CD4-positive, alpha-beta T cell treated with Interleukin-15 for 4 hours (primary cell): ENCODE measurements at regions not wholly inside any gene's neighbourhood (a gene's known extent, or its start where the extent isn't known, plus 50 kb on each side); places are given as distances from the start of the nearest gene placed in this dataset.

Experiments used
- DNase-seq: peaks from one replicate; pipeline ENCODE4 v3.0.0-alpha.2; 2020; ENCODE audit warnings: low spot score

GRCh38 chr18:22848615-22849014 lies 84.5 kb upstream of the RBBP8 start:
- no peak for DNase-seq

- no peak for DNase-seq
Observed at GRCh38 chr18:22856870-22857269, 76.3 kb upstream of the RBBP8 start.

GRCh38 chr18:22858121-22858520 lies 75.0 kb upstream of the RBBP8 start:
- DNase-seq: no peak

GRCh38 chr18:22860807-22861206 lies 72.3 kb upstream of the RBBP8 start:
- no peak for DNase-seq

GRCh38 chr18:22865354-22866116 lies 67.6 kb upstream of the RBBP8 start:
- no peak for DNase-seq

- DNase-seq: no peak
Observed at GRCh38 chr18:22868831-22869230, 64.3 kb upstream of the RBBP8 start.

- DNase-seq: no peak
Observed at GRCh38 chr18:22871809-22872525, 61.2 kb upstream of the RBBP8 start.

GRCh38 chr18:22872900-22873537 lies 60.1 kb upstream of the RBBP8 start:
- no peak for DNase-seq

- no peak for DNase-seq
Observed at GRCh38 chr18:22879293-22879692, 53.8 kb upstream of the RBBP8 start.

- no peak for DNase-seq
Observed at GRCh38 chr18:22882084-22882483, 51.0 kb upstream of the RBBP8 start.

GRCh38 chr18:22883179-22883578 lies 49.9 kb upstream of the RBBP8 start:
- DNase-seq: no peak
